ENCODE measurements at regions not wholly inside any gene's neighbourhood (a gene's known extent, or its start where the extent isn't known, plus 50 kb on each side); places are given as distances from the start of the nearest gene placed in this dataset.

GRCh38 chr1:232177438-232177837 is 452.5 kb downstream of the SIPA1L2 start:
- H3K27ac ChIP-seq (ENCODE audit: low read depth, low read length): no peak overlapping the region
- no peak overlapping the region for H3K4me3 ChIP-seq (ENCODE audit: low read depth in 1 of 2, low read length in 2 of 2)
- H3K36me3 ChIP-seq (ENCODE audit: control insufficient read depth in 1 of 2, insufficient read depth in 2 of 2, low read length in 2 of 2): no peaks in the 10 kb centered on the region
- H3K27me3 ChIP-seq (ENCODE audit: control insufficient read depth in 1 of 2, insufficient read depth in 2 of 2, low read length in 2 of 2): peaks cover 0 to 4% of the 10 kb centered on the region in 2 donors
- H3K9ac ChIP-seq (ENCODE audit: low read depth in 1 of 2, low read length in 2 of 2): no peak overlapping the region
- H3K4me1 ChIP-seq (ENCODE audit: control insufficient read depth in 1 of 2, insufficient read depth in 2 of 2, low read length in 2 of 2): no peaks in the 10 kb centered on the region
- no peaks in the 10 kb centered on the region for H3K9me3 ChIP-seq (ENCODE audit: control insufficient read depth in 1 of 2, low read length in 2 of 2)

GRCh38 chr1:232176222-232176621 is 453.7 kb downstream of the SIPA1L2 start:
- H3K4me1 ChIP-seq (ENCODE audit: control insufficient read depth in 1 of 2, insufficient read depth in 2 of 2, low read length in 2 of 2): no peaks in the 10 kb centered on the region
- H3K9ac ChIP-seq (ENCODE audit: low read depth in 1 of 2, low read length in 2 of 2): no peak overlapping the region

GRCh38 chr1:232174306-232174705 is 455.6 kb downstream of the SIPA1L2 start:
- no peak overlapping the region for H3K27ac ChIP-seq (ENCODE audit: low read depth, low read length)
- no peak overlapping the region for H3K4me3 ChIP-seq (ENCODE audit: low read depth in 1 of 2, low read length in 2 of 2)
- no peak overlapping the region for H3K9ac ChIP-seq (ENCODE audit: low read depth in 1 of 2, low read length in 2 of 2)
- H3K4me1 ChIP-seq (ENCODE audit: control insufficient read depth in 1 of 2, insufficient read depth in 2 of 2, low read length in 2 of 2): no peaks in the 10 kb centered on the region
- no peaks in the 10 kb centered on the region for H3K36me3 ChIP-seq (ENCODE audit: control insufficient read depth in 1 of 2, insufficient read depth in 2 of 2, low read length in 2 of 2)
- H3K27me3 ChIP-seq (ENCODE audit: control insufficient read depth in 1 of 2, insufficient read depth in 2 of 2, low read length in 2 of 2): peaks cover 0 to 8% of the 10 kb centered on the region in 2 donors
- no peaks in the 10 kb centered on the region for H3K9me3 ChIP-seq (ENCODE audit: control insufficient read depth in 1 of 2, low read length in 2 of 2)

More at GRCh38 chr1:232176222-232176621, 453.7 kb downstream of the SIPA1L2 start:
- no peaks in the 10 kb centered on the region for H3K36me3 ChIP-seq (ENCODE audit: control insufficient read depth in 1 of 2, insufficient read depth in 2 of 2, low read length in 2 of 2)
- H3K27me3 ChIP-seq (ENCODE audit: control insufficient read depth in 1 of 2, insufficient read depth in 2 of 2, low read length in 2 of 2): peaks cover 0 to 4% of the 10 kb centered on the region in 2 donors
- no peak overlapping the region for H3K27ac ChIP-seq (ENCODE audit: low read depth, low read length)
- no peaks in the 10 kb centered on the region for H3K9me3 ChIP-seq (ENCODE audit: control insufficient read depth in 1 of 2, low read length in 2 of 2)
- no peak overlapping the region for H3K4me3 ChIP-seq (ENCODE audit: low read depth in 1 of 2, low read length in 2 of 2)

GRCh38 chr1:232172563-232172962 is 457.4 kb downstream of the SIPA1L2 start:
- Histone ChIP-seq H3K4me1 (ENCODE audit: control insufficient read depth in 1 of 2, insufficient read depth in 2 of 2, low read length in 2 of 2) (no peaks in the 10 kb centered on the region), H3K4me3 (ENCODE audit: low read depth in 1 of 2, low read length in 2 of 2) (no peak overlapping the region), H3K36me3 (ENCODE audit: control insufficient read depth in 1 of 2, insufficient read depth in 2 of 2, low read length in 2 of 2) (no peaks in the 10 kb centered on the region), H3K27me3 (ENCODE audit: control insufficient read depth in 1 of 2, insufficient read depth in 2 of 2, low read length in 2 of 2) (peaks cover 0 to 8% of the 10 kb centered on the region in 2 donors), H3K27ac (ENCODE audit: low read depth, low read length) (no peak overlapping the region), H3K9ac (ENCODE audit: low read depth in 1 of 2, low read length in 2 of 2) (no peak overlapping the region), H3K9me3 (ENCODE audit: control insufficient read depth in 1 of 2, low read length in 2 of 2) (no peaks in the 10 kb centered on the region)

GRCh38 chr1:232170909-232171308 is 459.0 kb downstream of the SIPA1L2 start:
- H3K9me3 ChIP-seq (ENCODE audit: control insufficient read depth in 1 of 2, low read length in 2 of 2): no peaks in the 10 kb centered on the region
- H3K36me3 ChIP-seq (ENCODE audit: control insufficient read depth in 1 of 2, insufficient read depth in 2 of 2, low read length in 2 of 2): no peaks in the 10 kb centered on the region
- H3K27ac ChIP-seq (ENCODE audit: low read depth, low read length): no peak overlapping the region
- H3K9ac ChIP-seq (ENCODE audit: low read depth in 1 of 2, low read length in 2 of 2): no peak overlapping the region
- peaks cover 0 to 8% of the 10 kb centered on the region in 2 donors for H3K27me3 ChIP-seq (ENCODE audit: control insufficient read depth in 1 of 2, insufficient read depth in 2 of 2, low read length in 2 of 2)
- no peaks in the 10 kb centered on the region for H3K4me1 ChIP-seq (ENCODE audit: control insufficient read depth in 1 of 2, insufficient read depth in 2 of 2, low read length in 2 of 2)
- H3K4me3 ChIP-seq (ENCODE audit: low read depth in 1 of 2, low read length in 2 of 2): no peak overlapping the region

- no peaks in the 10 kb centered on the region for H3K36me3 ChIP-seq (ENCODE audit: control insufficient read depth in 1 of 2, insufficient read depth in 2 of 2, low read length in 2 of 2)
- H3K4me3 ChIP-seq (ENCODE audit: low read depth in 1 of 2, low read length in 2 of 2): no peak overlapping the region
- no peaks in the 10 kb centered on the region for H3K9me3 ChIP-seq (ENCODE audit: control insufficient read depth in 1 of 2, low read length in 2 of 2)
- peaks cover 0 to 8% of the 10 kb centered on the region in 2 donors for H3K27me3 ChIP-seq (ENCODE audit: control insufficient read depth in 1 of 2, insufficient read depth in 2 of 2, low read length in 2 of 2)
- no peak overlapping the region for H3K9ac ChIP-seq (ENCODE audit: low read depth in 1 of 2, low read length in 2 of 2)
- H3K27ac ChIP-seq (ENCODE audit: low read depth, low read length): no peak overlapping the region
- H3K4me1 ChIP-seq (ENCODE audit: control insufficient read depth in 1 of 2, insufficient read depth in 2 of 2, low read length in 2 of 2): no peaks in the 10 kb centered on the region
These were observed 460.5 kb downstream of the SIPA1L2 start for GRCh38 chr1:232169436-232169835.

- peaks cover 0 to 4% of the 10 kb centered on the region in 2 donors for H3K27me3 ChIP-seq (ENCODE audit: control insufficient read depth in 1 of 2, insufficient read depth in 2 of 2, low read length in 2 of 2)
- no peaks in the 10 kb centered on the region for H3K9me3 ChIP-seq (ENCODE audit: control insufficient read depth in 1 of 2, low read length in 2 of 2)
- no peaks in the 10 kb centered on the region for H3K4me1 ChIP-seq (ENCODE audit: control insufficient read depth in 1 of 2, insufficient read depth in 2 of 2, low read length in 2 of 2)
- H3K27ac ChIP-seq (ENCODE audit: low read depth, low read length): no peak overlapping the region
- H3K9ac ChIP-seq (ENCODE audit: low read depth in 1 of 2, low read length in 2 of 2): no peak overlapping the region
- no peak overlapping the region for H3K4me3 ChIP-seq (ENCODE audit: low read depth in 1 of 2, low read length in 2 of 2)
- no peaks in the 10 kb centered on the region for H3K36me3 ChIP-seq (ENCODE audit: control insufficient read depth in 1 of 2, insufficient read depth in 2 of 2, low read length in 2 of 2)
These were observed 461.4 kb downstream of the SIPA1L2 start for GRCh38 chr1:232168508-232168907.

- Histone ChIP-seq H3K36me3 (ENCODE audit: control insufficient read depth in 1 of 2, insufficient read depth in 2 of 2, low read length in 2 of 2) (no peaks in the 10 kb centered on the region), H3K9ac (ENCODE audit: low read depth in 1 of 2, low read length in 2 of 2) (no peak overlapping the region), H3K4me3 (ENCODE audit: low read depth in 1 of 2, low read length in 2 of 2) (no peak overlapping the region), H3K4me1 (ENCODE audit: control insufficient read depth in 1 of 2, insufficient read depth in 2 of 2, low read length in 2 of 2) (no peaks in the 10 kb centered on the region), H3K27me3 (ENCODE audit: control insufficient read depth in 1 of 2, insufficient read depth in 2 of 2, low read length in 2 of 2) (peaks cover 0 to 4% of the 10 kb centered on the region in 2 donors), H3K27ac (ENCODE audit: low read depth, low read length) (no peak overlapping the region), H3K9me3 (ENCODE audit: control insufficient read depth in 1 of 2, low read length in 2 of 2) (no peaks in the 10 kb centered on the region)
These were observed 463.0 kb downstream of the SIPA1L2 start for GRCh38 chr1:232166942-232167341.

GRCh38 chr1:232164078-232164963 is 465.6 kb downstream of the SIPA1L2 start:
- no peak overlapping the region for H3K27ac ChIP-seq (ENCODE audit: low read depth, low read length)
- no peaks in the 10 kb centered on the region for H3K9me3 ChIP-seq (ENCODE audit: control insufficient read depth in 1 of 2, low read length in 2 of 2)
- H3K36me3 ChIP-seq (ENCODE audit: control insufficient read depth in 1 of 2, insufficient read depth in 2 of 2, low read length in 2 of 2): no peaks in the 10 kb centered on the region
- H3K4me1 ChIP-seq (ENCODE audit: control insufficient read depth in 1 of 2, insufficient read depth in 2 of 2, low read length in 2 of 2): no peaks in the 10 kb centered on the region
- no peaks in the 10 kb centered on the region for H3K27me3 ChIP-seq (ENCODE audit: control insufficient read depth in 1 of 2, insufficient read depth in 2 of 2, low read length in 2 of 2)
- no peak overlapping the region for H3K4me3 ChIP-seq (ENCODE audit: low read depth in 1 of 2, low read length in 2 of 2)
- H3K9ac ChIP-seq (ENCODE audit: low read depth in 1 of 2, low read length in 2 of 2): no peak overlapping the region

- no peaks in the 10 kb centered on the region for H3K9me3 ChIP-seq (ENCODE audit: control insufficient read depth in 1 of 2, low read length in 2 of 2)
- no peak overlapping the region for H3K9ac ChIP-seq (ENCODE audit: low read depth in 1 of 2, low read length in 2 of 2)
- no peaks in the 10 kb centered on the region for H3K36me3 ChIP-seq (ENCODE audit: control insufficient read depth in 1 of 2, insufficient read depth in 2 of 2, low read length in 2 of 2)
- no peak overlapping the region for H3K27ac ChIP-seq (ENCODE audit: low read depth, low read length)
- H3K27me3 ChIP-seq (ENCODE audit: control insufficient read depth in 1 of 2, insufficient read depth in 2 of 2, low read length in 2 of 2): no peaks in the 10 kb centered on the region
- no peak overlapping the region for H3K4me3 ChIP-seq (ENCODE audit: low read depth in 1 of 2, low read length in 2 of 2)
- no peaks in the 10 kb centered on the region for H3K4me1 ChIP-seq (ENCODE audit: control insufficient read depth in 1 of 2, insufficient read depth in 2 of 2, low read length in 2 of 2)
These were observed 466.4 kb downstream of the SIPA1L2 start for GRCh38 chr1:232163533-232163932.
